AML-193 (cell line): ENCODE measurements at regions not wholly inside any gene's neighbourhood (a gene's known extent, or its start where the extent isn't known, plus 50 kb on each side); places are given as distances from the start of the nearest gene placed in this dataset.
"Not testable (repeated sequence)": the region's sequence is repeated elsewhere in the genome, so short reads cannot be mapped to it uniquely, and the experiment has no call there.

ENCODE experiments used
- DNase-seq, 2 experiments: peaks; one replicate each; lab custom pipeline; 2025; lab: John Stamatoyannopoulos, UW

DNA sequence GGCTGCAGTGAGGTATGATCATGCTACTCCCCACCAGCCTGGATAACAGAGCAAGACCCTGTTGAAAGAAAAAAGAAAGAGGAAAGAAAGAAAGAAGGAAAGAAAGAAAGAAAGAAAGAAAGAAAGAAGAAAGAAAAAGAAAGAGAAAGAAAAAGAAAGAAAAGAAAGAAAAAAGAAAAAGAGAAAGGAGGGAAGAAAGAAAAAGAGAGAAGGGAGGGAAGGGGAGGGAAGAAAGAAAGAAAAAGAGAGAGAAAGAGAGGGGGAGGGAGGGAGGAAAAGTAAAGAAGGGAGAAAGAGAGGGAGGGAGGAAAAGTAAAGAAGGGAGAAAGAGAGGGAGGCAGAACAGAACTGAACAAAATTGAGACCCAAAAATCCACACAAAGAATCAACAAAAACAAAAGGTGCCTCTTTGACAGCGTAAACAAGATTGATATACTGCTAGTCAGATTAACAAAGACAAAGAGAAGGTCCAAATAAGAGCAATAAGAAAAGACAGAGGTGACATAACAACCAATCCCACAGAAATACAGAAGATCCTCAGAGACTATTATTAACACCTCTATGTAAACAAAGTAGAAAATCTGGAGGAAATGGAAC, 293.9 kb upstream of the AMIGO2 start:
- no peak for DNase-seq

DNA sequence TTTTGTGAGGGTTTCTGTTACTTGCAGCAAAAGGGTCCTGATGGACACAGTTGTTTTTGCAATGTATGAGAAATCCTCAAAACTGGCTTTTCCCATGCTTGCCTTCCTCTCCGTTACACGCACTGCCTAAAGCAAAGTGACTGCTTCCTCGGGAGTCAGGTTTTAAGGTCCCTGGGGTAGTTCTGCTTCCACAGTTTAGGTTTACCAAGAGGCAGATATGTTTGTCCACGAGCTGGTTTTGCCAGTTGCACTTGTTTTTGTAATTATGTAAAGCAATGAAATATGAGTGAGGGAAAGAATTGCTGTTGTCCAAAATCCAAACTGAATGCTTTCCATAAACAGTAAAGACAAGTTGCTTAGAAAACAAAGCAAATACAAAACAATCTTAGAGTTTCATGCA, 290.7 kb upstream of the AMIGO2 start:
- DNase-seq = no peak

GRCh38 chr12:47369085-47369484, 289.3 kb upstream of the AMIGO2 start:
- DNase-seq = no peak

DNA sequence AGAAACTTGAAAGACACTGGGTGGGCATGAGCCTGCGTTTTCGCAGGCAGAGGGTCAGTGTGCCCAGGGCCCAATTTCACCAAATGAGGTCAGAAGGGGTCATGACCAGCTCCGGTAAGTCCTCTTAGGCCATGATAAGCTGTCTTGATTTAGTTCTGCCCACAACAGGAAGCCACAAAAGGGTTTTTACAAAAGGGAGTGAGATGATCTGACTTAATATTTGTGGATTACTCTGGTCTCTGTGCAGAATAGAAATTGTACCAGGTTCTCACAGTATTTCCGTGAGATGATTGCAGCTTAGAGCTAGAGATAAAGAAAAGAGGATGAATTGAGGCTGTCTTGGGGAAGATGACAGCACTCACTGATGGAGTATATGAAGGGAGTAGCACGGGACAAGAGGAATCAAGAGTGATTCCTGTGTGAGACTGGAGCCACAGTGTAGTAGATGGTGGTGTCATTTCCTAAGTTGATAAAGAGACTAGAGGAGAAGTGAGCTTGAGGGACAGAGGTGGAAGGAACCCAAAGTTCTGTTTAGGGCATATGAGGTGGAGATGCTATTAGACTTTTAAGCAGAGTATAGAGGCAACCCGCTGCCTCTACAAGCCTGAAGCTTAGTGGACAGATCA, 288.3 kb upstream of the AMIGO2 start:
- DNase-seq = no peak

DNA sequence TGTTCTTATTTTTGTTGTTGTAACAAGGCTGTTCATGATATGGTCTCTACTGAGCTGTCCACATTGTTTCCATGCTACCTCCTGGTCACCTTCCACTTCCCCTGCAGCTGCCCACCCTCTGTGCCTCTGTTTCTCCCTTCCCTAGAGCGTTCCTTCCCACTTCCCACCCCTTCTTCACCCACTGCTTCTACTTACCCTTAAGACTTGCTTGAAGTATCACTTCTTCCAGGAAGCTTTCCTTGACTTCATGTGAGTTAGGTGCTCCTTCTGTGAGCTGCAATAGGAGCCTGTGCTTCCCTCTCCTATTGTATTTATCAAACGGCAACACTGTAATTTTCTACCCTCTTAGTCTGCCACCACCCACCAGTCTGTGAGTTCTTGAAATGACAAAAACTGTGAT, 286.8 kb upstream of the AMIGO2 start:
- no peak for DNase-seq

- DNase-seq = no peak
These were observed 286.4 kb upstream of the AMIGO2 start for GRCh38 chr12:47366157-47366556.

- DNase-seq = not testable (repeated sequence)
These were observed 285.8 kb upstream of the AMIGO2 start for GRCh38 chr12:47365443-47366076.

- no peak for DNase-seq
These were observed 284.5 kb upstream of the AMIGO2 start for GRCh38 chr12:47364261-47364660.

- DNase-seq = no peak
These were observed 282.5 kb upstream of the AMIGO2 start for GRCh38 chr12:47362126-47362705.

DNA sequence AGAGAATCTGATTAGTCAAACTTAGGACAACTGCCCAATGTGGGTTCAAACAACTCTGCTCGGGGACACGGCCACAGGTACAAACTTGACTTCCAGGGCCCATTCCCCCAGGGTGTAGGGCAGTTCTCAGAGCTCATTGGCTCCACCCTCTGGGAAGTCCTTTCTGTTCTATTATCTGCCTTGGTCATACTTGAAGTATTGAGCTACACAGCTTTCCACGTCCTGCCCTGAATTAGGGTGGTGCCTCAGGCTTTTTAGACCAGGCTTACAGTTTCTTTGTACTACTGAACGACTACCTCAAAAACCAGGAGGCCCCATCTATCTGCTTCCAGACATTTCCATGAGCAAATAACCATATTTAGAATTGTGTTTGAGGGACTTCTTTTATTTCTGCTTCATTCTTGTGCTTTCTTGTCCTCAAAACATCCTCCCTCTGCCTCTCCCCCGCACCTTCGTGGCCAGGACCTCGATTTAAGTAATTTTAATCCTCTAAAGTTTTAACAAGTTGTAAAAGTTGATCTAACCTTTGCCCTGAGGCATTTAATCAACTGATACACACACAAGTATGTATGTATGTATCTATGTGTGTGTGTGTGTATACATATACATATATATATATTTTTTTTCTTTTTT, 281.7 kb upstream of the AMIGO2 start:
- DNase-seq = no peak

GRCh38 chr12:47360771-47361388, 281.1 kb upstream of the AMIGO2 start:
- peak; percentile 18 to 27 for DNase-seq

- DNase-seq = no peak
These were observed 280.3 kb upstream of the AMIGO2 start for GRCh38 chr12:47360093-47360480.

DNA sequence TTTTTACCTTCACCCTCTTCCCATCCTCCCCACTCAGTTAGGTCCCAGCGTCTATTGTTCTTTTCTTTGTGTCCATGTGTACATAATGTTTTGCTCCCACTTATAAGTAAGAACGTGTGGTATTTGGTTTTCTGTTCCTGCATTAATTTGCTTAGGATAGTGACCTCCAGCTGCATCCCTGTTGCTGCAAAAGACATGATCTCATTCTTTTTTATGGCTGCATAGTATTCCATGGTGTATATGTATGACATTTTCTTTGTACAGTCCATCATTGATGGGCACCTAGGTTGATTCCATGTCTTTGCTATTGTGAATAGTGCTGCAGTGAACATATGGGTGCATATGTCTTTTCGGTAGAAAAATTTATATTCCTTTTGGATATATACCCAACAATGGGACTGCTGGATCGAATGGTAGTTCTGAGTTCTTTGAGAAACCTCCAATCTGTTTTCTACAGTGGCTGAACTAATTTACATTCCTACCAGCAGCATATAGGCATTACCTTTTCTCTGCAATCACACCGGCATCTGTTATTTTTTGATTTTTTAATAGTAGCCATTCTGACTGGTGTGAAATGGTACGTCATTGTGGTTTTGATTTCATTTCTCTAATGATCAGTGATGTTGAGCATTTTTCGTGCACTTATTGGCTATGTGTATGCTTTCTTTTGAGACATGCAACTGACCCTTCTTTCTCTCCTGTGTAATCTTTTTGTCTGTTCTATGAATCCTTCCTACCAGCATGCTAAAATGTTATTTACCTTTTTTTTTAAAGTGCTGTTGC, 279.7 kb upstream of the AMIGO2 start:
- DNase-seq = no peak

GRCh38 chr12:47357006-47357405, 277.2 kb upstream of the AMIGO2 start:
- DNase-seq = not testable (repeated sequence)

DNA sequence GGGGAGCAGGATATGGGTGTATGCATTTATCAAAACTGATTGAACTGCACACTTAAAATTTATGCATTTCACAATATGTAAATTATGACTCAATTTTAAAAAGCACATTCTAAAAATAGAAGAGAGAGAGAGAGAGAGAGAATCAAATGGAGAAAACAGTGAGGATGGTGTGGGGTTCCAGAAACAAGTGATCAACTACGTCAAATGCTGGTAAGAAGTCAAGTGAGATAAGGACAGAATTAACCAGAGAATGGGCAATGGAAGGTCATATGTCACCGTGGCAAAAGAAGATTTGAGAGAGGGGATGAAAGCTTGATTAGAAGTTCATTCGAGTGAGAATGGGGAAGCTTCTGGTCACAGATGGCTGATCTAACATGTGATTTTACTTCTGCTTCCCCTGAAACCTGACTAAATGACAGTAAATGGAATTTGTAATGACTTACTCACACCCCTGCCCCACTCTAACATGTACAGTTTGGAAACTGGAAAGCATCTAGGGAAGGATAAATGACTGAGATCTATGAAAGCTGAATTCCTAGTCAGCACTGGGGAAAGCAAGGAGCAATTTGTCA, 276.5 kb upstream of the AMIGO2 start:
- peak; percentile 37 to 54 for DNase-seq

- no peak for DNase-seq
These were observed 273.7 kb upstream of the AMIGO2 start for GRCh38 chr12:47353508-47353907.

DNA sequence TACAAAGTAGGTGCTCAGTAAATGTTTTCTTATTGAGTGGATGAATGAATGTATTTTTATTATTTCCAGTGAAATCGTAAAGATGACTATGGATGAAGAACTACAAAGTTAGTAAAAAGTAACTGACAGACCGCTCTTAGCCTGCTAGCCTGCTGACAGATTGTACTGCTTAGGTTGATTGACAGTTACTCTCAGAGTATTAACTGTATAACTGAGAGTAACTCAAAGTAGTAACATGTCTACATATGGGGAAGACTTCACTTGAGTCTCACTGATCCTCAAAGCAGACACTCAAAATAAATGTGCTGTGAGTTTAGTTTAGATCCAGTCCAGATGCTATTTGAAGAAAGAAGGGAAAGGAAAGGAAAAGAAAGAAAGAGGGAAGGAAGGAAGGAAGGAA, 272.3 kb upstream of the AMIGO2 start:
- DNase-seq = no peak

- no peak for DNase-seq
These were observed 271.8 kb upstream of the AMIGO2 start for GRCh38 chr12:47351526-47351925.

DNA sequence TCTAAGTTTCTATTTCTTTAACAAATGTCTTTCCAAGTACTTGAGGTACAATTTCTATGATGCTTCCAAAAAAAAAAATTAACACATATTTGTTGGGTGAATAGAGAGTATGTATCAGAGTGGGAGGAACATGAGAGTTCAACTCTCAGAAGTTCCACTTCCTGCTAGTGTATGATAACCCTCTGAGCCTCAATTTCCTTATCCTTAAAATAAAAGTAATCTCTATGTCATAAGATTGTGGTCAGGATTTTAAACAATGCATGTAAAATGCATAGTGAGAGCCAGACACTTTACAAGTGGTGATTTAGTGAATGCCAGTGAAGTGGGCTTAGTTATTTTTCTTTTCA, 270.3 kb upstream of the AMIGO2 start:
- no peak for DNase-seq

- no peak for DNase-seq
These were observed 269.6 kb upstream of the AMIGO2 start for GRCh38 chr12:47349137-47350061.
